GM19438 (cell line): ENCODE measurements at regions not wholly inside any gene's neighbourhood (a gene's known extent, or its start where the extent isn't known, plus 50 kb on each side); places are given as distances from the start of the nearest gene placed in this dataset.

ENCODE experiments used
- ATAC-seq: cut with Tn5 transposase; IDR thresholded peaks from one replicate; pipeline ENCODE4 v1.9.1; 2021; ENCODE audit warnings: low read depth; ENCODE audit not compliant: unreplicated experiment

DNA sequence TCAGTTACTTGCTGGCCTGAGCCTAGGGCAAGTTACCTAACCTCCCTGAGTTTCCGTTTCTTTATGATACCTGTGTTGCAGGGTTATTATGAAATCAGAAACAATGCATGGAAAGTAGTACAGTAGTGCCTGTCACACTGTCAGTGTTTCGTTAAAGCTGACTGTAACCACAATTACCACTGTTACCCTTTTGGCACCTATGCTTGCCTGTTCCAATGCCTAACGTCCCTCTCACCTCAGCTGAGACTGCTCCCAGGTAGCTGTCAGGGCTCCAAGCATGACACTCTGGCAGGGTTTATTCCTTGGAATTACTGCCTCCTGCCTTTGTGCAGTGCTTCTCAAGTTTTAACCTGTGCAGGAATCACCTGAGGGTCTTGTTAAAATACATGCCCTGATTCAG lies 135.2 kb upstream of the RBMS1 start:
- no peak for ATAC-seq

GRCh38 chr2:160630801-160631590 lies 137.4 kb upstream of the RBMS1 start:
- no peak for ATAC-seq

DNA sequence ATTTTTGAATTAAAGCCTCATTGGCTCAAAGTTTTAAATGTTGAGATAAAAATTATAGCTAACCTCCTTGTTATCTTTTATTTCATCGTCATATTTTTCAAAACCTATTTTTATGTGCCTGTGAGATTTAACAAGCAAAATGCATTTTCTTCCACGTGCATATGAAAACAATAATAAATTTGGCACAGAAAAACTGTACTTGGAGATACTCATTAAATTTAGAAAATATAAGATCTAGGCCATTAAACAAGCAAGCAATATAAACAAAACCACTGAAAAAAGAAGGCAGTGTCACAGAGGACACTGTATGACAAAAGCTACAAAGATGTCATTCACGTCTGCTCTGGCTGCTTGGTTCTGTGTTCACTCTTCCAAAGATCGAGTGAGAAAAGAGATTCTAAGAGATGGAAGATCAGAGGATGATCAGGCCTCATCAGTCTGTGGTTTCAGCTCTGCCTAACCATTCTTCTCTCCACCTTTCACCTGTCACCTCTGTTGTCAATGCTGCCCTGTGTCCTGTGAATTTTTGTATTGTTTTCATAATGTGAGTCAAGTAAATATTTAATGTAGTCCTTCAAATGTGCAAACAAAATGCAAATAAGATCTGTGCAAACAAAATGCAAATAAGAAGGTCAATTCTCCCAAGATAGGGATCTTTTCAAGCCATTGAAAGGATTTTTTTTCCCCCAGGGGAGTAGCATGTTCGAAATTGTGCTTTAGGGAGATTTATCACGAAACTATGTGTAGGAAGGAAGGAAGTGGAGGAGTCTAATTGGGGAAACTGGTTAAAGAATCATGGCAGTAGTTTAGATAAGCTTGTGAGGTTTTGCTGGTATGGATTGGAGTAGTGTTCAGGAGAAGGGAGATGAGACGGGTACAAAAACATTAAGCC lies 138.7 kb upstream of the RBMS1 start:
- no peak for ATAC-seq

- ATAC-seq = no peak
Measured at GRCh38 chr2:160634436-160634835, 140.8 kb upstream of the RBMS1 start.

DNA sequence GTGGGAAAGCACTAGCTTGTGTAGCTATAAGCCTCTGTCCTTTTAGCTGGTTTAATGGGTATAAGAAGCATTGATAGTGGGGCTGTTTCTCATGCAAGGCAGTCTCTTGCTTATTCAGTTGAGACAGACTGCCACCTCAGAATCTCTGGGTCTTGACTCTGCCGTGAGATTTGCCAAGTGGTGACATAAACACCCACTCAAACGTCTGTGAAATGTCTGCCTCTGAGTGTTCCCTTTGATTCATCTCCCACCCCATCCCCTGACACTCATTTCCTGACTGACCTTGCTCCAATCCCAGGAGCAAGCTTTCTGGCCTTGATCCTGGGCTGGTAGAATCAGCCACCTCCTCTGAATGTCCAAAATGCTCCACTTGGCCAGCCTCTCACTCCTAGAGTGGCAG lies 141.9 kb upstream of the RBMS1 start:
- ATAC-seq = no peak

DNA sequence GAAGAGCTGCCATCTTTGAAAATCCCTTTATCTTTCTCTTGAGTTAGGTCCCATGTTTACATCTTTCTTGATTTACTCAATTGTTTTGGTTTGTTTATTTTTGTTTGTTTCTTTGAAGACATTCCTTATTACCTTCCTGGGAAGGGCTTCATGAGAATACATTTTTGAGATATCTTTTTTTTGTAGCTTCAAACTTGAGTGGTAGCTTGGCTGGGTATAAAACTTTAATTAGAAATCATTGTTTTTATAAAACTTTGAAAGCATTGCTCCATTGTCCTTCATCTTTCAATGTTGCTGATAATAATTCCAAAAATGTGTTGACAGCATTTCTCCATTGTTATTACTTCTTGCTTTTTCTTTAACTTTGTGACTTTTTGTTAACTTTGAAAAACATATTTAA lies 145.9 kb upstream of the RBMS1 start:
- ATAC-seq = no peak

GRCh38 chr2:160646684-160647444 lies 153.3 kb upstream of the RBMS1 start:
- ATAC-seq = no peak

DNA sequence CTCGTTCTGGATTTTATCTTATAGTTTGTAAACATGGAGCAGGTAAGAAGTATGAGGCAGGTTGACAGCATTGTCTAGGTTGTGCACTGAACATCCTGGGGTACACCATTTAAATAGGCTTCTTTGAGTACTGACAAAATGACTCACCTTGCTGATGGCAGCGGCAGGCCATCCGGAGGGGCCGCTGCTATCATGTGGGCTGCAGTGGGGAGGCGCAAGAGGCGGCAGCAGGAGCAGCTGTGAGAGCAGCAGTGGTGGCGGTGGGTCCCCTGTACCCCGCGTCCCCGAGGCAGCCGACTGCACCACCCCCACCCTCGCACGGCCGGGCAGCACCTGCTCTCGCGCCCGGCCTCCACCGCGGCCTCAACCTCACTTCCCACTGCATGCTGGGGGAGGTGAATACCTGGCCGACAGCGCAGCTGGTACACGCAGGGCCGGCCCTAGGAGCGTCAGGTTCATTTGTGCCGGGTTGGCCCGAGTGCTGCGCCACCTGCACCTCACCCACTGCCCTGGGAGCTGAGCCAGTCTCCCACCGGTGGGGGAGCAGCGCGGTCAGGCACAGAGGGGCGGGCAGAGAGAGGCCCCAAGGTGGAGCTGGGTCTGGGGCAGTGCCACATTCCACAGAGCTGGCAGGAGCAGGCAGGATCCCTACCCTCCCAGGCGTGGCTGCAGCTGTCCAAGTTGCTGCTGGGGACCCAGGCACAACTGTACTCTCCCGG lies 154.5 kb upstream of the RBMS1 start:
- no peak for ATAC-seq

- no peak for ATAC-seq
Measured at GRCh38 chr2:160649698-160650097, 156.1 kb upstream of the RBMS1 start.

GRCh38 chr2:160650196-160651118 lies 156.8 kb upstream of the RBMS1 start:
- no peak for ATAC-seq

DNA sequence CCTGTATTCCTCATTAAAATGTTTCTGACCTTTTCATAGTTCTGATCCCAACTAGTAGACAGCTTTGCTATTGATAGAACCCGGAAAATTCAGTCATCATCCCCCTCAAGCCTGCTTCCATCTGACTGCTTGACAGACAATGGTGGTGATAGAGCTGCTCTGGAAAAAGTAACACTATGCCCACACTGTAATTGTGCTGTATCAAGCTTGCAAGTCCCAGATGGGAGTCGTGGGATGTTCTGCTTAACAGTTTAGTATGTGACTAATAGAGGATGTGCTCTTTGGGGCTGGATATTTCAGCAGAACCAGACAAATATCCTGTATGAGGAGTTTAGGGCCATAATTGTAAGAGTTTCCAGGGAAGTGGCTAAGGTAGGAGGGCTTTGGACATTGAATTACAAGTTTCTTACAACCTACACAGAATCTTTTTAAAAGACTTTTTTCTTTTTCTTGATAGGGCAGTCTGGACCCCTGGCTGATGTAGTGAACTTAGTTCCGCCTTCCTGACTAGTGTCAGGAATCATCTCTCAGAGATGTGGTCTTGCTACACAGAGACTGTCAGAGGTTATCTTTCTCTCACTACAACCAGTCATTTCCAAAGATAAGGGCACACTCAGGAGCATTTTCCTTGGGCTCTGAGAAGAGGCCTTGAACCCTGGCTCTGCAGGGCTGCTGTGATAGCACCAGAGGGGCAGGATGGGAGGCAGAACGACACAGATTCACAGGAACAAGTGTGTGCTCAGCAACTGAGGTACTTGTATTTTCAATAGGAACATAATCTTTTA lies 158.0 kb upstream of the RBMS1 start:
- no peak for ATAC-seq

GRCh38 chr2:160652236-160652635 lies 158.6 kb upstream of the RBMS1 start:
- no peak for ATAC-seq

DNA sequence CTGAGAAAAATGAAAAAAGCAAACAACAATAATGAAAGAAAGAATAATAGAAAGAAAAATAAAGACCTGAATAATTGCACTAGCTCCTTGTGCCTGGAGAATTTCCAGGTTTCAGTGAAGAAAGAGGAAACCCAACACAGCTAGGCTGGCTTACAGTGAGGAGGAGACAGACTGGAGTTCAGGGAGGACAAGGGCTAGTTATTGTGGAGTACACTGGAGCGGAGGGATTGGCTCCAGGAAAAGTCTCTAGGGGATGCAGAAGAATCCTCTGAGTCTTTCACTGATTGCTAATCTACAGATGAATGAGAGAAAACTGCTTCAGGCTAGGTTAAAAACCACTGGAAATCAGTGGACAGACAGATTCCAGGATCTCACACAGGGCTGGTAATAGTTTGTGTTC lies 163.6 kb upstream of the RBMS1 start:
- ATAC-seq = no peak

DNA sequence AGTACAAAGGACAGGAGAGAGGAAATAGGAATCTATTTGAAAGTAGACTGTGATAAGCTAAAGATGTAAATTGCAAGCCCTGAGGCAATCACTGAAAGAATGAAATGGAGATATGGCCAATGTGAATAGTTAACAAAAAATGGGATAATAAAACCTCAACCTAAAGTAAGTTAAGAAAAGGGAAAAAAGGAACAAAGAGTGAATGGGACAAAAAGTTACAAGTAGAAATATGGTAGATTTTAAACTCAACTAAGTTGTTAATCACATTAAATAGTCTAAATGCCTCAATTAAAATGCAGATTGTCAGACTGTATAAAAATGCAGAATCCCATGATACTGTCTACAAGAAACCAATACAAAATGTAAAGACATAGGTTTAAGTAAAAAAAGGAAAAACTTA lies 165.2 kb upstream of the RBMS1 start:
- ATAC-seq = no peak

DNA sequence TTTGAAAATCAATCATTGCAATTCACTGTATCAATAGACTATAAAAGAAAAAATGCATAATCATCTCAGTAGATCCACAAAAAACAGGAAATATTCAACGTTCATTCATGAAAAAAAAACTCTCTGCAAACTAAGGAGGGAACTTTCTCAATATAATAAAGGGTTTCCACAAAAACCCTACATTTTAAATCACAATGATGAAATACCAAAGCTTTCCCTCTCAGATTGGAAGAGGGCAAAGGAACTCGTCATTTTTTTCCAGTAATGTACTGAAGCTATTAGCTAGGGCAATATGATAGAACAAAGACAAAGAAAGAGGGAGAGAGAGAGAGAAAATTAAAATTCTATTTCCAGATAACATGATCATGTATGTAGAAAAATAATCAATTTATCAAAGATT lies 167.1 kb upstream of the RBMS1 start:
- ATAC-seq = no peak

DNA sequence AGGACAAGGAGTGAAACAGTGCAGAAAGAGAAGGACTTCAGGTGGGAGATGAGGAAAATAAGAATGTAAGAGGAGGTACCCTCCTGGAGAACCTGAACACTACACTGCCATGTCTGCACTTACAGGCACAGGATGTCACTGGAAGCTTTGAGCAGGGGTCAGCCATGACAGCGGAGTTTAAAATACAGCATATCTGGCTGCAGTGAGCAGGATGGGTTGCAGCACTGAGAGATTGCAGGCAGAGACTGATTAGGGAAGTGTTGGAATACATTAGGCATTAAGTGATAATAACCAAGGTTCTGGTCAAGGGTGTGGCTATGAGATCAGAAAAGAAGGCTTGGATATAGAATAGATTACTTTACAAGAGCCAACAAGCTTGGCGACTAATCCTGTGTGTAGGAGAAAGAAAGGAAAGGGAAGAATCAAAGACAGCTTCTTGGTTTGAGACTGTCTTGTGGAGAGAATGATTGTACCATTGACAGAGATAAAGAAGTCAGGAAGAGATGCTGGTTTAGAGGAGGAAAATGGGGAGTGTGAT lies 171.1 kb upstream of the RBMS1 start:
- ATAC-seq = no peak

DNA sequence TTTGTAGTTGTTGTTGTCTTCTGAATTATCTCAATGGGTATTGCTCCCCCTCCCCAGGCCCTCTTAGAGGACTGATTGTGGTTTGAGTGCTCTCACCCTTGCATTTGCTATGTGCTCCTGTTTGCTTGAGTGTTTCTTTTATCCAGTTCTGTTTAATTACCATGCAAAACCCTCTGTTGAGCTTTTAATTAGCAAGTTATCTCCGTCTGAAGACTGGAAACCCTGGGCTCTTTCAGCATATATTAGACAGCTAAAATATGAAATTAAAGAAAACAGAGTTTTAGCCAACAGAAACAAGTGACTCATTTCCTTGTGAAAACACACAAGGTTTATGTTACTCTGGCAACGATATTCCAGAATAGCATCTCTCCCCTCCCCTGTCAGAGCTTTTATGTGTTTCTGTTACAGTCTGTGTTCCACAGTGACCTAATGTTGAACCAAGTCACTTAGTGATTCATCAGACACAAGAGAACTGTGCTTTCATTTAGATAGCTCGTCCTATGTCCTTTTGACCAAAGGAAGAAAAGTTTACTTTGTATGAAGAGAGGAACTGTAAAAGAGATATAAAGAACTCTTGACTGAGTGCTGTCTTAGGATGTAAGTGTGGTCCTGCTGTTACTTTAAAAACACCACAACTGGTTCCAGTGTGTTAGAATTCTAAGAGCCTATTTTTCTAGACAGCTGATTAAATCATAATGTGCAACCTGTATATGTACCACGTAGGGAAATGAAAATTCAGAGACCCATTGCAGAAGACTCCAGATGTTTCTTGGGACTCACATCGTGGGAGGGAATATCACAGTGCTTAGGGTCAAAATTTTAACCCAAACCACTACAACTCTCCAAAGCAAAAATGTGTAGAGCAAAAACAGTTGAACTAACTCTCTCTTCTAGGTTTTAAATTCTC lies 172.8 kb upstream of the RBMS1 start:
- no peak for ATAC-seq
